ENCODE measurements at regions not wholly inside any gene's neighbourhood (a gene's known extent, or its start where the extent isn't known, plus 50 kb on each side); places are given as distances from the start of the nearest gene placed in this dataset.

GRCh38 chr12:90299121-90299520, 590.5 kb upstream of the ATP2B1 start:
- TF ChIP-seq CTCF (IDR thresholded peaks at IDR 0.05; ENCODE audit: low read depth, low read length, missing input control) (no peak), MAX (IDR thresholded peaks at IDR 0.05) (no peak), RAD21 (IDR thresholded peaks at IDR 0.05) (no peak), YY1 (IDR thresholded peaks at IDR 0.05) (no peak)
- TF ChIP-seq, protein P1, sequence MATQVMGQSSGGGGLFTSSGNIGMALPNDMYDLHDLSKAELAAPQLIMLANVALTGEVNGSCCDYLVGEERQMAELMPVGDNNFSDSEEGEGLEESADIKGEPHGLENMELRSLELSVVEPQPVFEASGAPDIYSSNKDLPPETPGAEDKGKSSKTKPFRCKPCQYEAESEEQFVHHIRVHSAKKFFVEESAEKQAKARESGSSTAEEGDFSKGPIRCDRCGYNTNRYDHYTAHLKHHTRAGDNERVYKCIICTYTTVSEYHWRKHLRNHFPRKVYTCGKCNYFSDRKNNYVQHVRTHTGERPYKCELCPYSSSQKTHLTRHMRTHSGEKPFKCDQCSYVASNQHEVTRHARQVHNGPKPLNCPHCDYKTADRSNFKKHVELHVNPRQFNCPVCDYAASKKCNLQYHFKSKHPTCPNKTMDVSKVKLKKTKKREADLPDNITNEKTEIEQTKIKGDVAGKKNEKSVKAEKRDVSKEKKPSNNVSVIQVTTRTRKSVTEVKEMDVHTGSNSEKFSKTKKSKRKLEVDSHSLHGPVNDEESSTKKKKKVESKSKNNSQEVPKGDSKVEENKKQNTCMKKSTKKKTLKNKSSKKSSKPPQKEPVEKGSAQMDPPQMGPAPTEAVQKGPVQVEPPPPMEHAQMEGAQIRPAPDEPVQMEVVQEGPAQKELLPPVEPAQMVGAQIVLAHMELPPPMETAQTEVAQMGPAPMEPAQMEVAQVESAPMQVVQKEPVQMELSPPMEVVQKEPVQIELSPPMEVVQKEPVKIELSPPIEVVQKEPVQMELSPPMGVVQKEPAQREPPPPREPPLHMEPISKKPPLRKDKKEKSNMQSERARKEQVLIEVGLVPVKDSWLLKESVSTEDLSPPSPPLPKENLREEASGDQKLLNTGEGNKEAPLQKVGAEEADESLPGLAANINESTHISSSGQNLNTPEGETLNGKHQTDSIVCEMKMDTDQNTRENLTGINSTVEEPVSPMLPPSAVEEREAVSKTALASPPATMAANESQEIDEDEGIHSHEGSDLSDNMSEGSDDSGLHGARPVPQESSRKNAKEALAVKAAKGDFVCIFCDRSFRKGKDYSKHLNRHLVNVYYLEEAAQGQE (IDR thresholded peaks at IDR 0.05): no peak
